Skin epidermis (tissue), 12 donors: ENCODE measurements at regions not wholly inside any gene's neighbourhood (a gene's known extent, or its start where the extent isn't known, plus 50 kb on each side); places are given as distances from the start of the nearest gene placed in this dataset.

ENCODE experiments used
- H3K27ac ChIP-seq, 21 experiments: fragments of 200-600 bp; sonication (generic) in 11 of 21; one replicate each; pipeline ENCODE4 v1.5.0; 2020; ENCODE audit warnings: mild to moderate bottlenecking in 3 of 21, inconsistent platforms in 2 of 21, moderate library complexity in 2 of 21
- H3K4me3 ChIP-seq, 7 experiments: fragments of 200-600 bp; sonication (generic) in 2 of 7; one replicate each; pipeline ENCODE4 v1.5.0; 2020; ENCODE audit warnings: inconsistent platforms in 2 of 7, mild to moderate bottlenecking in 2 of 7, moderate library complexity in 1 of 7

DNA sequence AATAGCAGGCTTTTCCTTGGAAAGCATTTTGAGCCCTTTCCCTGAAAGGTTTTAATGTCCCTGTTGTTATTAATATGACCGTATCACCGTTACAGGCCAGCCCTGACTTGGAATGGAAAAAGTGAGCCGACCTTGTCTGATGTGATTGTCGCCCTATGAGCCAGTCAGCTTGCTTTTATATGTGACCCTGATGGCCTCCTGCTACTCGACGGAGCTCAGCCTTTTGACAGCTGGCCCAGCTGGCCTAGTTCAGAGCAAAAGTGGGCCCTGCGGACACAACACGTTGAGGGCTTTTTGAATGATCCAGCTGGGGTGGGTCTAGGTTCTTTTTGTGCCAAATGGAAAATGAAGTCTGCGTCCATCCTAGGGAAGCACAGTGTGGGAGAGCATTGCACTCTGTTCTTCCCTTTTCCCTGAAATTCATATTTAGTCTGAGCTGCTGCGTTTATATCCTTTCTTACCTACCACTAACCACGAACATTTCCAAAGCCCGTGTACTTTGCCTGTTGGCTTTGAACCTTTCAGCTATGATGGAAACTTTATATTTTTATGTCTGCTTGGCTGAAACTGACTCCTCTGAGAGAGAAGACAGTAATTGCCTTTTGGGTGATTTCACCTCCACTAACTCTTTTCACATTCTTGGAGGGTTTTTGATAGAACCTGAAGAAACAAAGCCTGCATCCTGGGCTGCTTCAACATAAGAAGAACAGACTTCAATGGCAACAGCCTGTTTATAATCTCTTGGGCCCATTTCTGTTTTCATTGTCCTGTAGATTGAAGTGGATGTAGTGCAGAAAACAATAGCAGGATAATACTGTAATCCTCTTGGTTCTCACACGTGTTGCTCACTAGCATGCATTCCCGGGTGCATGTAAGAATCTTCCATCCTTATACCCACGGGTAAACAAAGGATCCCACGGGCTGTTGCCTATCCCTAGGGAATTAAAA, 121.8 kb upstream of the HDGFL1 start:
- no peak overlapping the region for H3K4me3 ChIP-seq
- no peak overlapping the region for H3K27ac ChIP-seq

GRCh38 chr6:22448291-22448711, 121.1 kb upstream of the HDGFL1 start:
- no peak overlapping the region for H3K27ac ChIP-seq

DNA sequence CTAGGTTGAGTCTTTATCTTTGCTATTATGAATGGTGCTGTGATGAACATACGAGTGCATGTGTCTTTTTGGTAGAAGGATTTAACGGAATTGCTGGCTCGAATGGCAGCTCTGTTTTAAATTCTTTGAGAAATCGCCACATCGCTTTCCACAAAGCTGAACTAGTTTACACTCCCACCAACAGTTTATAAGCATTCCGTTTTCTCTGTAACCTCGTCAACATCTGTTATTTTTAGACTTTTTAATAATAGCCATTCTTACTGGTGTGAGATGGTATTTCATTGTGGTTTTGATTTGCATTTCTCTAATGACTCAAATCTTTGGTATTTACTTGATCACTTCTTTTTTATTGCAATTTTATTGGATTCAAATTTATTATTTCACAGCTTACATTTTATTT, 117.4 kb upstream of the HDGFL1 start:
- H3K27ac ChIP-seq, result peak overlapping the region in 1 of 21 experiments; percentile 34
- no peak overlapping the region for H3K4me3 ChIP-seq

More at GRCh38 chr6:22448291-22448711, 121.1 kb upstream of the HDGFL1 start:
- no peak overlapping the region for H3K4me3 ChIP-seq

DNA sequence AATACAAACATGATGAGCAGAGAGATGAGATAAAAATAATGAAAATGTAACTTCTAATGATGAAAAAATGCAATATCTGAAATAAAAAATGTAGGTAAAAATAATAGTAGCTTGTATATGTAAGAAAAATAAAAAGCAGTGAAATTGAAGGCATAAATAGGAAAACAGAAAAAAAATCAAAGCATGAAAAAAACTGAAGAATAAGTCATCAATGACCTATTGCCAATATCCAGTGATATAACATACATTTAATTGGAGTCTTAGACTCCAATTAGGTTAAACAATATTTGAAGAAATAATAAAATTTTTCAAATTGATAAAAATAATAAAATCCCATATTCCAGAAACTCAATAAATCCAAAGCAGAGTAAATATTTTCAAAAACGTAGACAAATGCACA, 114.0 kb upstream of the HDGFL1 start:
- no peak overlapping the region for H3K4me3 ChIP-seq
- H3K27ac ChIP-seq, result no peak overlapping the region

- no peak overlapping the region for H3K27ac ChIP-seq
- no peak overlapping the region for H3K4me3 ChIP-seq
These were observed 111.4 kb upstream of the HDGFL1 start for GRCh38 chr6:22457996-22458395.

DNA sequence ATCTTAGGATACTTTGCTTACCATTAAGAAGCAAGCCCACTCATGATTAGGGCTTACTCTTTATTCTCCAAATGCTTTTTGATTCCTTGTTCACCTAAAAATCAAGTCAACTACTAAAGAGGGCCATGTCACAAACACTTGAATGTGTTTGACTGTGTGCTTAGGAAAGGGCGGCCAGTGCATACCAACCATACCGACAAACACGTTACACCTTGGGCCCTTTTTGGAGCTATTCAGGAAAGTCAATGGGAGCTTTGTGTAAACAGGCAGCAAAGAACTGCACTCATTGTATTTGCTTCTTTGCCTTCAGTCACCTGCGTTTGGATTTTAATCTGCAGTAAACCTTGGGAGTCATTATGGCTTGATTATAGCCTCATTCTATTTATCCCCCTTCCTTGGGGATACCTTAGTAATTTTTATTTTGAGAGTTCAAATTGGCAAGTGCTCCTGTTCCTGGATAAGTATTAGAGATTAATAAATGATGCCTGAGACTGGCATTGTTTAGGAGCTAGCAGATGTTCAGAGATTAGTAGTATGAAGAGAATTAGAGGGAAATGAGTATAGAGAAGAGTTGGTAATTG, 102.6 kb upstream of the HDGFL1 start:
- H3K27ac ChIP-seq, result no peak overlapping the region
- H3K4me3 ChIP-seq, result no peak overlapping the region

DNA sequence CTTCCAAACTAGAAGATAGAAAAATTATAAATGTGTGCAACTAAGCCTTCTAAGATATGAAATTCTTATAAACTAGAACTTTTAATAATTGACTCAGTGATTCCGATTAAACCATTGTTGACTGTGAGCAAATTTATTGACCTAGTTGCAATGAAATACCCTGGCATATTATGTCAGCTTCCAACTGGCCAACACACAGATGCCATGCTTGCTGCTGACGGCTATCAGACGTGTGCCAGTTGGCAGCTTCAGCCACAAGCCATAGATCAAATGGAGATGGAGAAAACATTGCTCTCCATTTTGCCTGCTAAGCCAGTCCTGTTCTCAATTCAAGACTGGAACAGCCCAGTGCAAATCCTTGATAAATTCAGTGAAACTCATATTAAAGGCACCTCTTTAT, 101.7 kb upstream of the HDGFL1 start:
- no peak overlapping the region for H3K27ac ChIP-seq

DNA sequence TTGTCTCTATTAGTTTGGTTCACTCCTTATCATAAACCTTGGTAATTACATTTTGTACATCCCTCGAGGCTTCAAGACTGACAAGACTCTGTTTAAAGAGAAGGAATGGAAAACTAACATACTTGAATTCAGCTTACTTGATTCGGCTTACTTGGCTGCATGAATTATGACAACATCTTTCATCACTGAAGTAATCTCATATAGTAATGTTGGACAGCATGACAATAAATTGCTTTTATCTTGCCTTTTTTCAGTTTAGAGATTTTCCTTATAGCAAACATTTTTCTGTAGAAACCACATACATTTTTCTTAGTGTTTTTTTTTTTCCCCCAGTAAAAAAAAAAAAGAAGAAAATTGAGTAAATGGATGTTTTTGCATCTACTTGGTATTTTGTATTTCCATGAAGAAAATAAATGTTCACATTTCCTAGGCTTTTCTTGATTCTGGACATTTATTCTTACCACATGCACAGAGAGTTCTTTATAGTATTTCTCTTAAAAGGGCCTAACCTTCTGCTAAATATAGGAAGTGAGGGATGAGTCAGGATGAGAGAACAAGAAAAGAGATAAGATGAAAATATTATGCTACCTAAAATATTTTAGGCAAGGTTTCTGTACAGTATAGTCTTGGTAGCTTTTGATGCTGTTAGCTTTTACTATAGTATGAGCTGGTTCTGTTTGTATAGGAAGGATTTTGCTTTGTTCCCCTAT, 101.0 kb upstream of the HDGFL1 start:
- Histone ChIP-seq H3K4me3 (no peak overlapping the region), H3K27ac (no peak overlapping the region)

More for the DNA sequence above, 101.7 kb upstream of the HDGFL1 start:
- H3K4me3 ChIP-seq, result no peak overlapping the region

- peak overlapping the region in 3 of 21 experiments; percentile 7 to 64 (median 15) for H3K27ac ChIP-seq
- H3K4me3 ChIP-seq, result no peak overlapping the region
These were observed 98.8 kb upstream of the HDGFL1 start for GRCh38 chr6:22470454-22471131.

GRCh38 chr6:22471132-22471690, 98.2 kb upstream of the HDGFL1 start:
- no peak overlapping the region for H3K4me3 ChIP-seq
- H3K27ac ChIP-seq, result peak overlapping the region in 1 of 21 experiments; percentile 64

- Histone ChIP-seq H3K4me3 (no peak overlapping the region), H3K27ac (peak overlapping the region in 1 of 21 experiments; percentile 64)
These were observed 97.6 kb upstream of the HDGFL1 start for GRCh38 chr6:22471746-22472145.

DNA sequence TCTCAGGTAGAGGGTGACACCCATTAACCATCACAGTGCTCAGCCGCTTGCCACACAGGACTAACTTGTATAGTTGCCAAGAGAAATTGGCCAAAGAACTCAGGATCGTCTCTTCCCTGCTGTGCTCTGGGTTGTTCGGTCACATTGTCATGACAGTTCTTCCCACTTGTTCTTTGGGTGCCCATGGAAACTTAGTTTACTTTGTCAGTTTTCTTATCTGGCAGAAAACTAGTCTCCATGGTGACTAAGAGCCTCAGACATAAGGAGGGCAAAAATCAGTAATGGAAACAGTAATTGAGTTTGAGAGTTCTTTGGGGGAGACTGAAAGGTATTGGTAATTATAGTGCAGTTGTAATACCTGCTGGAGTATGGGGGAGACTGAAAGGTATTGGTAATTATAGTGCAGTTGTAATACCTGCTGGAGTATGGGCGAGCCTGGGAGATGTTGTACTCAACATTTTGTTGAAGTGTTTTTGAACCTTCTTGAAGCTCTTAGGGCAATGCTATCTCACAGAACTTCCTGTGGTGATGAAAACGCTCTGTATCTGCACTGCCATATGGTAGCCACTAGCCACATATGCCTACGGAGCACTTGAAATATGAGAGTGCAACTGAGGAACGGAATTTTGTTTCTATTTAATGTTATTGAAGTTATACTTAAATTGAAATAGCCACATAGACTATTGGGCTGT, 95.2 kb upstream of the HDGFL1 start:
- Histone ChIP-seq H3K4me3 (no peak overlapping the region), H3K27ac (no peak overlapping the region)

DNA sequence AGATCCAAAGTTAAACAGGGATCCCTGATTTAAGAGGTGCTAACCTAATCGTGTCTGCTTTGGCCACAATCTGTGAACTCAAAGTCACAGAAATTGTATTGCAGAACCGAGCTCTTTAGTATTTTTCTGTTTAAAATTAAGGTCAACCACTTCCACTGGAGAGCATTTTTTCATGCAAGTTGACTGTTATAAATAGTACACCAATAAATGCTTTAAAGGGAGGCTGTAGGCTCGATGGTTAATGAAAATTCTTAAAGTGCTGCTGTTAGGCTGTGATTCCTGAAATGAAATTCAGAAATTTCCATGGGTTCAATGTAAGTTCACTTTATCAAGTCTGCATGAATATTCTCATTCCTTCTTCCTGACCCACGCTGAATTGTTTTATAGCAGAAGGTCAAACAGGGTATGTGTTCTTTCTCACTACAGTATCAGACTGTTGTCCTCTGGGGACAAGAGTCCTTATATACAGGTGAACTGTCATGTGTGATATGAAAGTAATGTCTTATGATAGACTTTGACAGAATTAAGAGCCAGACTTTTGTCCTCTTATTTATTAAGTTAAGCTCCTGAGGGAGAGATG, 92.5 kb upstream of the HDGFL1 start:
- Histone ChIP-seq H3K27ac (no peak overlapping the region), H3K4me3 (no peak overlapping the region)

GRCh38 chr6:22497276-22497675, 72.1 kb upstream of the HDGFL1 start:
- Histone ChIP-seq H3K4me3 (no peak overlapping the region), H3K27ac (no peak overlapping the region)

GRCh38 chr6:22499815-22500214, 69.6 kb upstream of the HDGFL1 start:
- Histone ChIP-seq H3K27ac (no peak overlapping the region), H3K4me3 (no peak overlapping the region)

- Histone ChIP-seq H3K4me3 (no peak overlapping the region), H3K27ac (no peak overlapping the region)
These were observed 62.9 kb upstream of the HDGFL1 start for GRCh38 chr6:22506496-22506895.

DNA sequence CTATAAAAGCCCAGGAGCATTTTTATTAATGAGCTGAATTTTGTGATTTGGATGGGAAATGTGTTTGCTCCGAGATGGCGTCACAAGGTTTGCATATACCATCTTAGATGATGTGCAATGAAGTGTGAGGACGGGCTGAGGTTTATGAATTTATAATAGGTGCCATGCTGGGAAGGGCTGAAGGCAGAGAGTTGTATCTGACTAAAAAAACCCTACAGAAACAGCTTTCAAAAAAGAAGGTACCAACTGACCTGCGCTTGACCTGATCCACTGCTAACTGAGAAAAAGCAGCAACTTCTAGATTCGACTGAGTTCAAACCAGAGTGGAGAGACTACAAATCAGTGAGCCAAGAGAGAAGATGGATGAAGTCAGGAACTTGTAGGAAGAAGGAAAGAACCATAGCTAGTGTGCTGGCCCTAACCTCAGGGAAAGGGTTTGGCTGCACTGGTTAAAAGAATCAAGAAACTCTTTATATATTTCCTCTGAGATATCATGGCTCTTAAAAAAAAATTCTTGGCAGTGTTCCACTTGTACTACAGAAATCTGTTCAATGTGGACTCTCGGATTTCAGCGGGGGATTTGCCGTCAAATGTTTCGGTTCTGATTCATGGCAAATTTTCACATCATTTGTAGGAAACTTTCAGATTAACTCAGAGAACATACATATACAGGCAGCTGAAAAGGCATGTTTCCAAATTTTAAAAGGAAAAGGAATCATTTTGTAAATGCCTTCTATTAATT, 56.5 kb upstream of the HDGFL1 start:
- no peak overlapping the region for H3K27ac ChIP-seq
- H3K4me3 ChIP-seq, result no peak overlapping the region

- no peak overlapping the region for H3K4me3 ChIP-seq
- H3K27ac ChIP-seq, result no peak overlapping the region
These were observed 55.7 kb upstream of the HDGFL1 start for GRCh38 chr6:22513667-22514066.
